ENCODE measurements at regions not wholly inside any gene's neighbourhood (a gene's known extent, or its start where the extent isn't known, plus 50 kb on each side); places are given as distances from the start of the nearest gene placed in this dataset.

GRCh38 chrX:17206584-17206983 lies 168.4 kb upstream of the NHS start:
- DNase-seq (ENCODE audit: missing footprints) (no peak), ATAC-seq (no peak)
- intact Hi-C loops (cut with DNase I) = no loop called here

DNA sequence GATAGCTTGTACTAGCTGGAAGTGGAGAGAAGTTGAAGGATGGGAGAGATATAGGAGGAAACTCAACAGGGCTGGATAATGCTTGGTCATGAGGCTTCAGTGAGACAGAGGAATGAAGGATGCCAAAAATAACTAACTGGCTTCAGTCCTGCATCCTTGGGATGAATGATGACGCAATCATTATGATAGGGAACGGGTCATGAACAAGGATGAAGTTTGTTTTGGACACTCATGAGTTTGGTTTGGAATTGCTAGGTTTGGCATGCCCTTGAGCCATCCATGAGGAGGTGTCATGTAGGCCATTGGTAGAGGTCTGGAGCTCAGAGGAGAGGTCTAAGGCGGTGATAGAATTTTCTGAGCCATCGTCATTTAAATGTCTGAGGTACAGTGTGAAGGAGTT lies 160.0 kb upstream of the NHS start:
- no peak for ATAC-seq
- intact Hi-C loops (cut with DNase I) = no loop called here
- DNase-seq (ENCODE audit: missing footprints) = no peak

GRCh38 chrX:17226736-17227135 lies 148.3 kb upstream of the NHS start:
- no peak for ATAC-seq
- DNase-seq (ENCODE audit: missing footprints) = no peak

GRCh38 chrX:17237146-17237545 lies 137.9 kb upstream of the NHS start:
- no peak for DNase-seq (ENCODE audit: missing footprints)
- no peak for ATAC-seq
- intact Hi-C loops (cut with DNase I) = no loop called here

More at GRCh38 chrX:17226736-17227135, 148.3 kb upstream of the NHS start:
- intact Hi-C loops (cut with DNase I) = no loop called here

- intact Hi-C loops (cut with DNase I) = loop anchor here (2.0 to 10.0 kb wide), 3 partner anchors 132 to 450 kb away; partner anchors contain the start of gene NHS
- DNase-seq (ENCODE audit: missing footprints) (no peak), ATAC-seq (no peak)
Observed at GRCh38 chrX:17242470-17242869, 132.5 kb upstream of the NHS start.

GRCh38 chrX:17247144-17247543 lies 127.9 kb upstream of the NHS start:
- intact Hi-C loops (cut with DNase I) = loop anchor here (10.0 kb wide), 1 partner anchor 128 kb away; the partner anchor contains the start of gene NHS
- ATAC-seq (no peak), DNase-seq (ENCODE audit: missing footprints) (no peak)

GRCh38 chrX:17262123-17262522 lies 112.9 kb upstream of the NHS start:
- intact Hi-C loops (cut with DNase I) = no loop called here
- DNase-seq (ENCODE audit: missing footprints) = no peak
- ATAC-seq = no peak

- intact Hi-C loops (cut with DNase I) = no loop called here
- no peak for ATAC-seq
- DNase-seq (ENCODE audit: missing footprints) = no peak
Observed at GRCh38 chrX:17266136-17266535, 108.9 kb upstream of the NHS start.

DNA sequence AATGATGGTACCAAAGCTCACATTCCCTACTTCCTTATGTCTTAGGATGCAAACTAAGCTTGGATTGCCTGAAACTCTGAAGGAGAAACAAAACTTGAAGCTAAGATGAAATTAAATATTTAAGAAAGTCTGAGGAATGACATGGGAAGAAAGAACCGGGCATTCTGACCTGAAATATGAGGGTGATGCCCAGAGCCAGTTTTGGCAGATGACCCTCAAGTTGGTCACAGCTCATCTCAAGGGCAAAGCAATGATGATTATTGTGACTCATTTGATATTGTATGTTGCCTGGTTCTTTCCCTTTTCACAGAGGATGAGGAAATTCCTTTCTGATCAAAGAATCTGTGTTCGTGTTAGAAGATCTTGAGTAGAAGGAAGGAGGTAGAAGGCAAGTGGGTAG lies 96.0 kb upstream of the NHS start:
- no peak for ATAC-seq
- intact Hi-C loops (cut with DNase I) = no loop called here
- DNase-seq (ENCODE audit: missing footprints) = no peak

GRCh38 chrX:17285983-17286382 lies 89.0 kb upstream of the NHS start:
- DNase-seq (ENCODE audit: missing footprints) (no peak), ATAC-seq (no peak)
- intact Hi-C loops (cut with DNase I) = no loop called here

DNA sequence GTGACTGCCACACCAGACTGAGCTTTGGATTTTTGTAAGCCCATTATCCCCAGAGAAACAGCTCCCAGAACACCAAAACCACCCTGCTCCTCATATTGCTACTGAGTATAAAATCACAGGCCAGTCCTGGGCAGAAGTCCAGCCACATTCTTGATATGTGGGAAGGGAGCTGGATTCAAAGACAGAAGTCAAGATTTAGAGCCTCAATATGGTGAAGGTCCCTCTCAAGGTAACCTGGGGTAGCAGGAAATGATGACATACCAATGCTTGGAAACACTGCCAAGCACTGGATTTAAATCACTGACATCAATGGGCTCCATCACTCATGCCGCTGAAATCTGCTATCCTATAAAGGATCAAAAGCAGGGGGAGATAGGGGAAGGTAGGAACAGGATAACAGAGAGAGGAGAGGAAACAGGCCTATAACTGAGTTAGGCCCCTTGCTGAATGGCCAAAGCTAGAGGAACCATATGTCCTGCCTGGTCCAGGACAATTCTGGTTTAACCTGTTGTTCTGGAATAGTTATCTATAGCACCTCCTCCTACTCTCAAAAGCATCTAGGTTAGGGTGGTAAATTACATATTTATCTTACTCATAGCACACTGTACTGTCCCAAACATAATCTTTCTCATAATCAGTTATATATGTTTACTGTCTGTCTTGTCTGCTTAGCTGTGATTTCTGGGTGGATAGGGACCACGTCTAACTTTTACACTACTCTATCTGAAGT lies 83.7 kb upstream of the NHS start:
- intact Hi-C loops (cut with DNase I) = no loop called here
- DNase-seq (ENCODE audit: missing footprints) (no peak), ATAC-seq (no peak)

DNA sequence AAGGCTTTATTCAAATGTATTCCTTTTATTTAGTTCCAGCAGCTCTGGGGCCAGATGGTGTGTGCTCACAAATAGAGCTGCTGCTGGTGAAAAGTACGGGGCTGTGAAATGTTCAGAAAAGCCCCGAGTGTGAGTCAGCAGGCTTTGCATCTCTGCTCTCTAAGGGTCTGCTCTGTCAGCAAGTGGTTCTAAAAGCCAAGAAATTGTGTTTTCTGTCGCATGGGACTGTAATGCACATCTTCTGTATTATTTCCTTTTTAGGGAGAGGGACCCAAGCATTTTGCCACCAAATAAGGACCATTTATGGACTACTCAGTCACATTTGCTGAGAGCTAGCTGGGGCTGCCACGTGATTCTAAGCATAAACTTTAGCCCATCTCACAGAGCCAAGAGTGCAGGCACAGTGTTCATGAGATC lies 82.9 kb upstream of the NHS start:
- DNase-seq (ENCODE audit: missing footprints) = no peak
- intact Hi-C loops (cut with DNase I) = no loop called here
- ATAC-seq = no peak

DNA sequence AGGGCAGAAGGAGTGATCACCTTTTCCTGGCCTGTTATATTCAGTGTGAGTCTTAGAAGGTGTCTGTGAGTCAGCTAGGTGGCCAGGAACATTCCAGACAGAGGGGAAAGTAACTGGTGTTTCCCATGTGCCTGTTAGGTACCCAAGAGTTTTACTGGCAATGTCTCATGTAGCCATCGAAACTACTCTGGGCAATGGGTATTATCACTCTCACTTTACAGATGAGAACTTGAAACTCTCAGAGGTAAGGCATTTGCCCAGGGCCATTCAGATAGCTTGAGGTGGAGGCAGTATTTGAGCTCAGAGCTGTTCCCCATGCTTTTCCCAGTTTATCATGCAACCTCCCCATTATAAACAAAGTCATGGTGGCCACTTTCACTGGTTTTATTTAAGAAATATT lies 80.4 kb upstream of the NHS start:
- intact Hi-C loops (cut with DNase I) = no loop called here
- DNase-seq (ENCODE audit: missing footprints) = no peak
- ATAC-seq = no peak

- no peak for DNase-seq (ENCODE audit: missing footprints)
- intact Hi-C loops (cut with DNase I) = no loop called here
- no peak for ATAC-seq
Observed at GRCh38 chrX:17295791-17296190, 79.2 kb upstream of the NHS start.

DNA sequence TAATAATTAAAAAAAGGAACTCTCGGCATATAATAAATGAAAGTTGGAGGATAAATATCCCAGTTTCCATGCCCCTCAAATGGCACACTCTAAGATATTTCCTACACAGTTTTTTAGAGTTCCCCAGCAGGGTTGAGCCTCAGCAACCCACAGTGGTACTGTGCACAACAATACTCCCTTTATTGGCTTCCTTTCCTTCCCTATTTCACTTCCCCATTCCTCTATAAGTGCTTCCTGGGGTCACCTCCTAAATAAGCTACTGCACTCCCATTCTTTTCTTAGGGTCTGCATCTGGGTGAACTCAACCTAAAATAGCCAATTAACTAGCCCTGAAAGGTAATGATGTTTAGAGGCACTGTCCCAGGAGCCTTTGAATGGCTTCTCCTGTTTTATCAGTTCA lies 76.4 kb upstream of the NHS start:
- DNase-seq (ENCODE audit: missing footprints) (no peak), ATAC-seq (no peak)
- intact Hi-C loops (cut with DNase I) = no loop called here

DNA sequence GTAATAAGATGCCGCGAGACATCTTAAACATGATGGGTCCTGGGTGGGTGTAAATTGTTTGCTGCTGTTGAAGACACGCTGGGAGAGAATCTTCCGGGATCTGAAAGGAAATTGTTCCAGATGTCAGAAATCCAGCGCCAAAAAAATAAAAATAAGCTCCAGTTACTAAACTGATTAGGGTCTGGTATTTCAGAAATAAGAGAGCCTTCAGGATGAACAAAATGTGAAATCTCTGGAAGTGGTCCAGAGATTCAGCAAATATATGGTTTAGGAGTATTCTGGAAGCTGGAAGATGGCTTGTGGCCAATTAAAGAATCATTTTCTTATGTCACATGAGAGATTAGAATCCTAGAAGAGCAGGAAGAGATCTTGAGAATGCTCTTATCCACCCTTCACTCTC lies 75.8 kb upstream of the NHS start:
- DNase-seq (ENCODE audit: missing footprints) (no peak), ATAC-seq (no peak)
- intact Hi-C loops (cut with DNase I) = no loop called here

DNA sequence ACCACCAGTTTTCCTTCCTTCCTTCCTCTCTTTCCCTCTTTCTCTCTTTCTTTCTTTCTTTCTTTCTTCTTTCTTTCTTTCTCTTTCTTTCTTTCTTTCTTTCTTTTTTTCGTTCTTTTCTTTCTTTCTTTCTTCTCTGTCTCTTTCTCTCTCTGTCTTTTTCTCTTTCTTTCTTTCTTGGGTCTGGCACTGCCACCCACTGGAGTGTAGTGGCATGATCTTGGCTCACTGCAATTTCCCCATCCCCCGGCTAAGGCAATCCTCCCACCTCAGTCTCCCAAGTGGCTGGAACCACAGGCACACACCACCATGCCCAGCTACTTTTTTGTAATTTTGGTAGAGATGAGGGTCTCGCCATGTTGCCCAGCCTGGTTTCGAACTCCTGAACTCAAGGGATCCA lies 51.6 kb upstream of the NHS start:
- ATAC-seq = no peak
- intact Hi-C loops (cut with DNase I) = no loop called here
- DNase-seq (ENCODE audit: missing footprints) = no peak

All from Right ventricle myocardium inferior (tissue), 1 donor.